ENCODE measurements at regions not wholly inside any gene's neighbourhood (a gene's known extent, or its start where the extent isn't known, plus 50 kb on each side); places are given as distances from the start of the nearest gene placed in this dataset.
A peak's percentile ranks its signal among the peaks of the same experiment; 100 is the strongest.
"Not testable (repeated sequence)": the region's sequence is repeated elsewhere in the genome, so short reads cannot be mapped to it uniquely, and the experiment has no call there.

GRCh38 chr10:2048337-2048973 is 311.1 kb upstream of the ADARB2 start:
- no peak for DNase-seq

GRCh38 chr10:2047679-2048078 is 310.4 kb upstream of the ADARB2 start:
- no peak for DNase-seq

GRCh38 chr10:2043379-2043778 is 306.1 kb upstream of the ADARB2 start:
- no peak for DNase-seq

GRCh38 chr10:2038036-2038435 is 300.7 kb upstream of the ADARB2 start:
- DNase-seq, result no peak

- no peak for DNase-seq
Measured at GRCh38 chr10:2037246-2037645, 299.9 kb upstream of the ADARB2 start.

- DNase-seq, result no peak
Measured at GRCh38 chr10:2036209-2036608, 298.9 kb upstream of the ADARB2 start.

GRCh38 chr10:2030046-2030445 is 292.7 kb upstream of the ADARB2 start:
- no peak for DNase-seq

- no peak for DNase-seq
Measured at GRCh38 chr10:2026936-2027335, 289.6 kb upstream of the ADARB2 start.

GRCh38 chr10:2024750-2025149 is 287.4 kb upstream of the ADARB2 start:
- DNase-seq, result not testable (repeated sequence)

GRCh38 chr10:2023687-2024086 is 286.4 kb upstream of the ADARB2 start:
- no peak for DNase-seq

- DNase-seq, result no peak
Measured at GRCh38 chr10:2022401-2022800, 285.1 kb upstream of the ADARB2 start.

GRCh38 chr10:2020836-2021235 is 283.5 kb upstream of the ADARB2 start:
- DNase-seq, result no peak

GRCh38 chr10:2019803-2020202 is 282.5 kb upstream of the ADARB2 start:
- no peak for DNase-seq

GRCh38 chr10:2019281-2019680 is 282.0 kb upstream of the ADARB2 start:
- DNase-seq, result peak; percentile 45

- DNase-seq, result no peak
Measured at GRCh38 chr10:2014541-2014940, 277.2 kb upstream of the ADARB2 start.

GRCh38 chr10:2012209-2012608 is 274.9 kb upstream of the ADARB2 start:
- DNase-seq, result no peak

GRCh38 chr10:2011106-2011716 is 273.9 kb upstream of the ADARB2 start:
- DNase-seq, result no peak

GRCh38 chr10:2005546-2005945 is 268.2 kb upstream of the ADARB2 start:
- no peak for DNase-seq

GRCh38 chr10:1992930-1993329 is 255.6 kb upstream of the ADARB2 start:
- DNase-seq, result no peak

- DNase-seq, result no peak
Measured at GRCh38 chr10:1989090-1989489, 251.8 kb upstream of the ADARB2 start.

GRCh38 chr10:1981976-1982375 is 244.7 kb upstream of the ADARB2 start:
- no peak for DNase-seq

GRCh38 chr10:1980459-1980858 is 243.1 kb upstream of the ADARB2 start:
- no peak for DNase-seq

GRCh38 chr10:1978584-1978983 is 241.3 kb upstream of the ADARB2 start:
- DNase-seq, result peak; percentile 4

GRCh38 chr10:1977461-1977860 is 240.1 kb upstream of the ADARB2 start:
- DNase-seq, result peak; percentile 88

- DNase-seq, result no peak
Measured at GRCh38 chr10:1972406-1972805, 235.1 kb upstream of the ADARB2 start.

Data from NCI-H1694 (cell line).